GM18526 (cell line): ENCODE measurements at regions not wholly inside any gene's neighbourhood (a gene's known extent, or its start where the extent isn't known, plus 50 kb on each side); places are given as distances from the start of the nearest gene placed in this dataset.

Experiments used
- POLR2A ChIP-seq: IDR thresholded peaks from 3 replicates; pipeline ENCODE4 v1.6.1; 2011; ENCODE audit not compliant: insufficient read length; ENCODE audit errors: extremely low read depth

GRCh38 chr20:63080411-63080810 lies 73.6 kb upstream of the BHLHE23 start:
- TF ChIP-seq POLR2A, result no peak

GRCh38 chr20:63079971-63080370 lies 73.2 kb upstream of the BHLHE23 start:
- TF ChIP-seq POLR2A, result no peak

GRCh38 chr20:63077705-63078104 lies 70.9 kb upstream of the BHLHE23 start:
- no peak for TF ChIP-seq POLR2A

- TF ChIP-seq POLR2A, result no peak
Measured at GRCh38 chr20:63076421-63076820, 69.7 kb upstream of the BHLHE23 start.

GRCh38 chr20:63074631-63075030 lies 67.9 kb upstream of the BHLHE23 start:
- TF ChIP-seq POLR2A, result no peak

- TF ChIP-seq POLR2A, result no peak
Measured at GRCh38 chr20:63074182-63074581, 67.4 kb upstream of the BHLHE23 start.

GRCh38 chr20:63073738-63074065 lies 66.9 kb upstream of the BHLHE23 start:
- TF ChIP-seq POLR2A, result no peak

- no peak for TF ChIP-seq POLR2A
Measured at GRCh38 chr20:63072991-63073737, 66.4 kb upstream of the BHLHE23 start.

- no peak for TF ChIP-seq POLR2A
Measured at GRCh38 chr20:63072231-63072791, 65.5 kb upstream of the BHLHE23 start.

GRCh38 chr20:63071541-63072181 lies 64.9 kb upstream of the BHLHE23 start:
- no peak for TF ChIP-seq POLR2A

GRCh38 chr20:63070771-63071540 lies 64.2 kb upstream of the BHLHE23 start:
- TF ChIP-seq POLR2A, result no peak

GRCh38 chr20:63070301-63070625 lies 63.5 kb upstream of the BHLHE23 start:
- no peak for TF ChIP-seq POLR2A

GRCh38 chr20:63068711-63069367 lies 62.1 kb upstream of the BHLHE23 start:
- TF ChIP-seq POLR2A, result no peak

GRCh38 chr20:63067721-63068560 lies 61.2 kb upstream of the BHLHE23 start:
- no peak for TF ChIP-seq POLR2A

- no peak for TF ChIP-seq POLR2A
Measured at GRCh38 chr20:63067266-63067635, 60.5 kb upstream of the BHLHE23 start.
